ENCODE measurements at regions not wholly inside any gene's neighbourhood (a gene's known extent, or its start where the extent isn't known, plus 50 kb on each side); places are given as distances from the start of the nearest gene placed in this dataset.

- in situ Hi-C loops (cut with MboI; ENCODE audit: low pct_unique_long_range_greater_than_20kb, low sequenced_read_pairs, unreplicated experiment), result no loop called here
- DNase-seq (ENCODE audit: low spot score), result no peak
- TF ChIP-seq CTCF (IDR thresholded peaks at IDR 0.05; ENCODE audit: extremely low read depth, insufficient read depth, missing control alignments), result no peak
Observed at GRCh38 chr7:89989454-89989853, 164.8 kb upstream of the STEAP1 start.

- in situ Hi-C loops (cut with MboI; ENCODE audit: low pct_unique_long_range_greater_than_20kb, low sequenced_read_pairs, unreplicated experiment), result no loop called here
- DNase-seq (ENCODE audit: low spot score), result no peak
Observed at GRCh38 chr7:89994483-89994882, 159.8 kb upstream of the STEAP1 start.

GRCh38 chr7:89998554-89998953, 155.7 kb upstream of the STEAP1 start:
- in situ Hi-C loops (cut with MboI; ENCODE audit: low pct_unique_long_range_greater_than_20kb, low sequenced_read_pairs, unreplicated experiment), result no loop called here
- TF ChIP-seq CTCF (IDR thresholded peaks at IDR 0.05; ENCODE audit: extremely low read depth, insufficient read depth, missing control alignments), result no peak
- no peak for DNase-seq (ENCODE audit: low spot score)

More at GRCh38 chr7:89994483-89994882, 159.8 kb upstream of the STEAP1 start:
- TF ChIP-seq CTCF (IDR thresholded peaks at IDR 0.05; ENCODE audit: extremely low read depth, insufficient read depth, missing control alignments), result no peak

GRCh38 chr7:90005836-90006235, 148.4 kb upstream of the STEAP1 start:
- in situ Hi-C loops (cut with MboI; ENCODE audit: low pct_unique_long_range_greater_than_20kb, low sequenced_read_pairs, unreplicated experiment), result no loop called here
- TF ChIP-seq CTCF (IDR thresholded peaks at IDR 0.05; ENCODE audit: extremely low read depth, insufficient read depth, missing control alignments), result no peak

GRCh38 chr7:90007001-90007654, 147.1 kb upstream of the STEAP1 start:
- DNase-seq (ENCODE audit: low spot score), result no peak
- no peak for TF ChIP-seq CTCF (IDR thresholded peaks at IDR 0.05; ENCODE audit: extremely low read depth, insufficient read depth, missing control alignments)
- in situ Hi-C loops (cut with MboI; ENCODE audit: low pct_unique_long_range_greater_than_20kb, low sequenced_read_pairs, unreplicated experiment), result no loop called here

More at GRCh38 chr7:90005836-90006235, 148.4 kb upstream of the STEAP1 start:
- no peak for DNase-seq (ENCODE audit: low spot score)

GRCh38 chr7:90007831-90008230, 146.4 kb upstream of the STEAP1 start:
- in situ Hi-C loops (cut with MboI; ENCODE audit: low pct_unique_long_range_greater_than_20kb, low sequenced_read_pairs, unreplicated experiment), result no loop called here
- no peak for DNase-seq (ENCODE audit: low spot score)
- no peak for TF ChIP-seq CTCF (IDR thresholded peaks at IDR 0.05; ENCODE audit: extremely low read depth, insufficient read depth, missing control alignments)
